B cell (primary cell): ENCODE measurements at regions not wholly inside any gene's neighbourhood (a gene's known extent, or its start where the extent isn't known, plus 50 kb on each side); places are given as distances from the start of the nearest gene placed in this dataset.

Experiments
- EZH2 ChIP-seq: IDR thresholded peaks from 2 replicates; pipeline ENCODE4 v1.6.1; 2012; ENCODE audit warnings: borderline replicate concordance, low read depth, mild to moderate bottlenecking, moderate library complexity, low read length; ENCODE audit not compliant: insufficient read depth, poor library complexity, severe bottlenecking
- TF ChIP-seq, protein P1 (sequence below): fragments of 200-600 bp; IDR thresholded peaks from one replicate; pipeline ENCODE4 v1.8.0; 2022; ENCODE audit warnings: antibody characterized with exemption, mild to moderate bottlenecking

DNA sequence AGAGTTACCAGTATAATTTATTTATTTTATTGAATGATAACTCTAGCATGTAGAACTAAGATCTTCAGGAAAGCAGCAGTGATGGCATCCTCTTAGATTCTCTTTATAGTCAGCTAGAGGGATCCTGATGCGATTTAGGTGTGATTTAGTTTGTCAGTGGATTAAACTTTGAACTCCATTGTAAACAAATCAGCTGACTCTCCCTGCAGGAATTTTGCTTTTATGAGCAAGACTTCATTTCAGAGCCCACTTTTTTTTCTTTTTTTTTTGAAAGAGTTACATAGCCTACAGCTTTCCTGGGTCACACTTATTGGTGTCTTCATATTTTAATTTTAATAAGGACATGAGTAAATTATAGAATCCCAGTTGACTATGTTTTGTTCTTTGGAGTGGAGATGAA lies 93.8 kb upstream of the SEMA6A start:
- TF ChIP-seq, protein P1, sequence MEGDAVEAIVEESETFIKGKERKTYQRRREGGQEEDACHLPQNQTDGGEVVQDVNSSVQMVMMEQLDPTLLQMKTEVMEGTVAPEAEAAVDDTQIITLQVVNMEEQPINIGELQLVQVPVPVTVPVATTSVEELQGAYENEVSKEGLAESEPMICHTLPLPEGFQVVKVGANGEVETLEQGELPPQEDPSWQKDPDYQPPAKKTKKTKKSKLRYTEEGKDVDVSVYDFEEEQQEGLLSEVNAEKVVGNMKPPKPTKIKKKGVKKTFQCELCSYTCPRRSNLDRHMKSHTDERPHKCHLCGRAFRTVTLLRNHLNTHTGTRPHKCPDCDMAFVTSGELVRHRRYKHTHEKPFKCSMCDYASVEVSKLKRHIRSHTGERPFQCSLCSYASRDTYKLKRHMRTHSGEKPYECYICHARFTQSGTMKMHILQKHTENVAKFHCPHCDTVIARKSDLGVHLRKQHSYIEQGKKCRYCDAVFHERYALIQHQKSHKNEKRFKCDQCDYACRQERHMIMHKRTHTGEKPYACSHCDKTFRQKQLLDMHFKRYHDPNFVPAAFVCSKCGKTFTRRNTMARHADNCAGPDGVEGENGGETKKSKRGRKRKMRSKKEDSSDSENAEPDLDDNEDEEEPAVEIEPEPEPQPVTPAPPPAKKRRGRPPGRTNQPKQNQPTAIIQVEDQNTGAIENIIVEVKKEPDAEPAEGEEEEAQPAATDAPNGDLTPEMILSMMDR: no peak
- no peak for TF ChIP-seq EZH2
